ENCODE measurements at regions not wholly inside any gene's neighbourhood (a gene's known extent, or its start where the extent isn't known, plus 50 kb on each side); places are given as distances from the start of the nearest gene placed in this dataset.

GRCh38 chr10:3887885-3888476, 103.0 kb upstream of the KLF6 start:
- H3K9me3 Mint-ChIP-seq (ENCODE audit: insufficient read depth) = no peaks in the 10 kb centered on the region
- Histone ChIP-seq H3K79me2 (ENCODE audit: control insufficient read depth, insufficient read depth, low read length) (no peaks in the 10 kb centered on the region), H3K36me3 (replicated peaks in 1 of 2; ENCODE audit: control extremely low read depth in 1 of 2, control insufficient read depth in 1 of 2, extremely low read depth in 1 of 2, insufficient read depth in 2 of 2, low read length in 1 of 2) (no peaks in the 10 kb centered on the region), H3K4me1 (ENCODE audit: control insufficient read depth in 2 of 2, insufficient read depth in 2 of 2, low read length in 2 of 2) (peaks cover 7 to 11% of the 10 kb centered on the region in 2 donors), H3K4me2 (replicated peaks; ENCODE audit: low read depth, low read length, poor library complexity, severe bottlenecking) (no peak overlapping the region), H3K27me3 (replicated peaks in 1 of 4; ENCODE audit: control extremely low read depth in 1 of 4, control insufficient read depth in 3 of 4, insufficient read depth in 4 of 4, low read length in 3 of 4) (no peaks in the 10 kb centered on the region), H4K20me1 (ENCODE audit: control insufficient read depth, insufficient read depth, low read length, poor library complexity, severe bottlenecking) (no peaks in the 10 kb centered on the region), H3K9ac (ENCODE audit: low read length) (peak overlapping the region; percentile 6), H3K4me3 (ENCODE audit: control extremely low read depth in 1 of 5, extremely low read depth in 1 of 5, insufficient read depth in 1 of 5, low read depth in 2 of 5, low read length in 4 of 5) (no peak overlapping the region), H3K9me3 (ENCODE audit: control extremely low read depth in 1 of 3, control insufficient read depth in 2 of 3, insufficient read depth in 1 of 3, low read length in 2 of 3) (no peaks in the 10 kb centered on the region), H3K27ac (ENCODE audit: low read length in 2 of 2) (no peak overlapping the region), H2AFZ (ENCODE audit: insufficient read depth, low read depth, low read length, poor library complexity, severe bottlenecking) (peak overlapping the region; percentile 24)
- peak overlapping the region; percentile 39 for H3K27ac Mint-ChIP-seq
- intact Hi-C loops (cut with micrococcal nuclease) = no loop called here
- 53% methylated on average over 6 of the region's 9 CpGs for WGBS (ENCODE audit: insufficient coverage)
- POLR2A ChIA-PET = no interaction called here
- ATAC-seq (ENCODE audit: low read depth) (peak; percentile 71), DNase-seq (peak; percentile 43)
- TF ChIP-seq EZH2 (IDR thresholded peaks at IDR 0.05; ENCODE audit: borderline replicate concordance, insufficient read depth, low read depth, low read length, poor library complexity, severe bottlenecking) (no peak), CTCF (IDR thresholded peaks at IDR 0.05) (no peak)
- peaks cover 23% of the 10 kb centered on the region for H3K4me1 Mint-ChIP-seq
- CTCF ChIA-PET = no interaction called here
- peak overlapping the region; percentile 15 for H3K4me3 Mint-ChIP-seq
- H3K27me3 Mint-ChIP-seq = peaks cover 6% of the 10 kb centered on the region

- H3K79me2 ChIP-seq (ENCODE audit: control insufficient read depth, insufficient read depth, low read length) = no peaks in the 10 kb centered on the region
- DNase-seq (no peak), ATAC-seq (ENCODE audit: low read depth) (no peak)
- no peaks in the 10 kb centered on the region for H3K9me3 ChIP-seq (ENCODE audit: control extremely low read depth in 1 of 3, control insufficient read depth in 2 of 3, insufficient read depth in 1 of 3, low read length in 2 of 3)
- no peak overlapping the region for H3K27ac ChIP-seq (ENCODE audit: low read length in 2 of 2)
- H2AFZ ChIP-seq (ENCODE audit: insufficient read depth, low read depth, low read length, poor library complexity, severe bottlenecking) = no peak overlapping the region
- H3K27ac Mint-ChIP-seq = no peak overlapping the region
- H3K27me3 Mint-ChIP-seq = peaks cover 6% of the 10 kb centered on the region
- ChIA-PET POLR2A (no interaction called here), CTCF (no interaction called here)
- H3K9me3 Mint-ChIP-seq (ENCODE audit: insufficient read depth) = no peaks in the 10 kb centered on the region
- no peak for TF ChIP-seq CTCF (IDR thresholded peaks at IDR 0.05)
- no peak for TF ChIP-seq EZH2 (IDR thresholded peaks at IDR 0.05; ENCODE audit: borderline replicate concordance, insufficient read depth, low read depth, low read length, poor library complexity, severe bottlenecking)
- 96% methylated on average over 7 of the region's 7 CpGs for WGBS (ENCODE audit: insufficient coverage)
- intact Hi-C loops (cut with micrococcal nuclease) = no loop called here
- peaks cover 1 to 5% of the 10 kb centered on the region in 2 donors for H3K4me1 ChIP-seq (ENCODE audit: control insufficient read depth in 2 of 2, insufficient read depth in 2 of 2, low read length in 2 of 2)
- H3K27me3 ChIP-seq (replicated peaks in 1 of 4; ENCODE audit: control extremely low read depth in 1 of 4, control insufficient read depth in 3 of 4, insufficient read depth in 4 of 4, low read length in 3 of 4) = no peaks in the 10 kb centered on the region
- no peaks in the 10 kb centered on the region for H4K20me1 ChIP-seq (ENCODE audit: control insufficient read depth, insufficient read depth, low read length, poor library complexity, severe bottlenecking)
- no peak overlapping the region for H3K4me3 ChIP-seq (ENCODE audit: control extremely low read depth in 1 of 5, extremely low read depth in 1 of 5, insufficient read depth in 1 of 5, low read depth in 2 of 5, low read length in 4 of 5)
- no peaks in the 10 kb centered on the region for H3K36me3 ChIP-seq (replicated peaks in 1 of 2; ENCODE audit: control extremely low read depth in 1 of 2, control insufficient read depth in 1 of 2, extremely low read depth in 1 of 2, insufficient read depth in 2 of 2, low read length in 1 of 2)
- no peak overlapping the region for H3K4me2 ChIP-seq (replicated peaks; ENCODE audit: low read depth, low read length, poor library complexity, severe bottlenecking)
- peak overlapping the region; percentile 6 for H3K9ac ChIP-seq (ENCODE audit: low read length)
- H3K4me3 Mint-ChIP-seq = no peak overlapping the region
- peaks cover 17% of the 10 kb centered on the region for H3K4me1 Mint-ChIP-seq
Observed at GRCh38 chr10:3887404-3887803, 102.4 kb upstream of the KLF6 start.

All from B cell (primary cell).